ENCODE measurements at regions not wholly inside any gene's neighbourhood (a gene's known extent, or its start where the extent isn't known, plus 50 kb on each side); places are given as distances from the start of the nearest gene placed in this dataset.

GRCh38 chr1:168421399-168422004 is 122.3 kb downstream of the XCL2 start:
- no peak for TF ChIP-seq CTCF (conservative IDR thresholded peaks at IDR 0.05; ENCODE audit: low read depth, low read length)
- no peak for DNase-seq (ENCODE audit: low read depth)
- no peak overlapping the region for H3K4me3 ChIP-seq (ENCODE audit: low read depth, low read length)

DNA sequence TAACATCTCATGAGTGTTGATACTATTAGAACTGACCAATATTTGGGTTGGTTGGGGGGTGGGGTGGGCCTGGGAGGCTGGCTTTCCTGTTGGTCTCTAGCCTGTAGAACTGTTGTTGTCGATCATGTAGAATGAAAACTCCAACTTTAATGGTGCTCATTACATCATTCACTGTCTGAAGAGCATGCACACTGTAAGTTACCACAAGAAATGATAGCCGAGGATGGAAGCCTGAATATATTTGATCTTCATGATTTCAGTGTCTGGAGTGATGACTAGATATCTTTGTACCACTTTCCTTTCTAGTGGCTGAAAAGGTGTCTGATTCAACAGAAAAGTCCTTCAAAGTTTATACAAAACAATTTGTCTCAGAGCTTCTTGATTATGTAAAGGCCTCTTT is 123.6 kb downstream of the XCL2 start:
- no peak for DNase-seq (ENCODE audit: low read depth)
- no peak overlapping the region for H3K4me3 ChIP-seq (ENCODE audit: low read depth, low read length)

DNA sequence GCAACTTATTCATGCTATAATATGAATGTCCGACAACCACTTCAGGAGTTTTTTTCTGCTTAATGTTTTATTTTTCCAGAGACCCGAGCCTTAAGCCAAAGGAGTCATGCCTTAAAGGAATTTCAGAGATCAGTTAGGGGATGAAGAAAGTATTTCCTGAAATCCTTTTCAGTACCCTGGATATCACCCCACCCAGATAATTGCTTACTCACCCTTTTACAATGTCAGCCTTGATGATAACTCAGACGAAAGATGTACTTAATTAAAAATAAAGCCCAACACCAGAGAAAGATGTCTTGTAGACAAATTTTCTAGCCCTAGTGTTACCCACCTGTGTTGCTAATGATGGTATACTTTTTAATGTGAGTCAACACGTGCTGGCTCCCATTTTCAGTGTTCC is 124.1 kb downstream of the XCL2 start:
- no peak for TF ChIP-seq CTCF (conservative IDR thresholded peaks at IDR 0.05; ENCODE audit: low read depth, low read length)
- no peak for DNase-seq (ENCODE audit: low read depth)
- H3K4me3 ChIP-seq (ENCODE audit: low read depth, low read length): no peak overlapping the region

More for the DNA sequence above, 123.6 kb downstream of the XCL2 start:
- no peak for TF ChIP-seq CTCF (conservative IDR thresholded peaks at IDR 0.05; ENCODE audit: low read depth, low read length)

GRCh38 chr1:168416220-168416619 is 127.6 kb downstream of the XCL2 start:
- no peak overlapping the region for H3K4me3 ChIP-seq (ENCODE audit: low read depth, low read length)
- no peak for TF ChIP-seq CTCF (conservative IDR thresholded peaks at IDR 0.05; ENCODE audit: low read depth, low read length)
- no peak for DNase-seq (ENCODE audit: low read depth)

- no peak for TF ChIP-seq CTCF (conservative IDR thresholded peaks at IDR 0.05; ENCODE audit: low read depth, low read length)
- DNase-seq (ENCODE audit: low read depth): no peak
- no peak overlapping the region for H3K4me3 ChIP-seq (ENCODE audit: low read depth, low read length)
Measured at GRCh38 chr1:168414914-168415313, 128.9 kb downstream of the XCL2 start.

DNA sequence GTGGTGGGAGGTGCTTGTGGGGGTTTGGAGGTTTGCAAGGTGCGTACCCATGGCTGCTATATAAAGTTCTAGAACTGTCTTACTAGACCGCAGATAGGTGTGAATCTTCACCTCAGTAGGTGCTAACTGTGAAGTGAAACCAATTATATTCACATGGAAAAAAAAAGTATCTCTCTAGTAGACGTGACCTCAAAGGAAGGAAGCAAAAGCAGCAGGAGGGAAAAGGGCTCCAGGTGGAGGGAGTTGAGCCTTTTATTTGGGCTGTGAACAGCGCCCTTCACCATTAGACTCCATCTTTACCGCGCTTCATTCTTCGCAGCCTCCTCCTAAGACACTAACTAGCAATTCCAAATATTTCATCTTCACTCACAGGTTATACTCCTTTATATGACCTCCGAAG is 129.8 kb downstream of the TBX19 start:
- no peak overlapping the region for H3K4me3 ChIP-seq (ENCODE audit: low read depth, low read length)
- DNase-seq (ENCODE audit: low read depth): no peak
- no peak for TF ChIP-seq CTCF (conservative IDR thresholded peaks at IDR 0.05; ENCODE audit: low read depth, low read length)

DNA sequence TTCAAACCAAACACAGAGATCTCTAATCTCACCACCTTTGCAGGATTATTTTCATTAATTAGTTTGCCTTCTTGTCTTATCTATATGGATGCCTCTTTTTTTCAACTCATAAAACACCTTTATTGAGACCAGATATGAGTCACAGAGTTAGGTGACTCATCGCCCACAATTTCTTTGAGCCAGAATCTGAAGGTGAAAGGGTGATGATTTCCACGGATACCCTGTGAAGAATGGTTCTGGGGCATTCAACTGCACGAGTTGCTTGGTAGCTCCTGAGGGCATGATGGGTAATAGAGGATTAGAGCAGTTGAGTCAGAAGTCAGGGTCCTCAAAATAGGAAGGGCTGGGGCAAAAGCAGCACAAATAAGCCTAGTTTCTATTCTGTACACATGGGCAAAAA is 128.2 kb downstream of the TBX19 start:
- peak; percentile 21 for DNase-seq (ENCODE audit: low read depth)
- no peak for TF ChIP-seq CTCF (conservative IDR thresholded peaks at IDR 0.05; ENCODE audit: low read depth, low read length)
- H3K4me3 ChIP-seq (ENCODE audit: low read depth, low read length): no peak overlapping the region

Measured in choroid plexus epithelial cell (primary cell).